ENCODE measurements at regions not wholly inside any gene's neighbourhood (a gene's known extent, or its start where the extent isn't known, plus 50 kb on each side); places are given as distances from the start of the nearest gene placed in this dataset.
A peak's percentile ranks its signal among the peaks of the same experiment; 100 is the strongest.

DNA sequence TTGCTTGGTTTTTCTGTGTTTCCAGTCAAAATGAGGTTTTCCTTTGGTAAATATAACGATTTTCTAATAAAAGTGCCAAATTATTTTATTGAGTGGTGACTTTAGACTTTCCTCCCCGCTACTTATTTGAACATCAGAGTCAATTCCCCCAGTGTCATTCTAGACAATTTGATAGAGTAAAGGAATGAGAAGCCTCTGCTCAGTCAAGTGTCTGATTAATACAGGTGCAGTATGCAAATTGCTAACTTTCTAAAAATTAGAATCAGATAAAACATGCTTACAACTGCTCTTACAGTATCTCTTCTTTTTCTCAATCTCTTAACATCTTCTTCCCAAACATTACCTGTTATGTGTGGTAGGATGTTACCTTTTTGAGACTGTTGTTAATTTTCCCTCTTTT, 148.7 kb downstream of the CD83 start:
- Mint-ChIP-seq H3K27ac (no peak overlapping the region), H3K9me3 (peaks cover 2 to 4% of the 10 kb centered on the region in 2 donors), H3K4me1 (ENCODE audit: low read depth) (peaks cover 27% of the 10 kb centered on the region), H3K36me3 (ENCODE audit: insufficient read depth in 2 of 2) (peaks cover 8 to 11% of the 10 kb centered on the region in 2 donors), H3K4me3 (no peak overlapping the region), H3K27me3 (ENCODE audit: low read depth) (no peaks in the 10 kb centered on the region)
- ATAC-seq (replicated peaks in 1 of 2) (no peak), DNase-seq (no peak)

DNA sequence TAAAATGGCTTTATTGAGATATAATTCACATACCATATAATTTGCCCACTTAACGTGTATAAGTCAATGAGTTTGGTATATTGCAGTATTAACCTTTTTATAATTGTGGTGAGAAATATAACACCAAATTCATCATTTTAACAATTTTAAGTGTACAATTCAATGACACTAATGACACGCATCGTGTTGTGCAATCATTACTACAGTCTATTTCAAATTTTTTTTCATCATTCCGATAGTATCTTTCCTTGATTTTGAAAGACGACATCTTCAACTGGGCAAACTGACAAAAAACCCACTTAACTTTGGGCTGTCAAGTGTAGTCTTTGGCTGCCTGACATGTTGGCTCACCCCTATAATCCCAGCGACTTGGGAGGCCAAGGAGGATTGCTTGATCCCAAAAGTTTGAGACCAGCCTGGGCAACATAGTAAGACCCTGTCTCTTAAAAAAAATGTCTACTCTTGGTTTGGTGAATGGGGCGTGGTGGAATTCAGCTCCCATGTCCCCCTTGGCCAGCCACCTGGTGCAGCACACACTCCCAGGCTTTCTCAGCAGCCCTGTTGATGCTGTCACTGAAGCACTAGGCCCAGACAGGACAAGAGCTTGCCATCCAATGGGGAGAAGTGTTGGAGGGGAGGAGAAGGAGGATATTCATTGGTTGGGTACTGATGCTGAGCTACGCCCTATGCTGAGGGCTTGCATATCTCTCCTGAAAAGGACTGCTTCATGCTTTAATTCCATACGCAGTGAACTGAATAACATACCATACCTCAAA, 150.5 kb downstream of the CD83 start:
- Mint-ChIP-seq H3K9me3 (peaks cover 4 to 6% of the 10 kb centered on the region in 2 donors), H3K36me3 (ENCODE audit: insufficient read depth in 2 of 2) (peaks cover 11 to 13% of the 10 kb centered on the region in 2 donors), H3K27me3 (ENCODE audit: low read depth) (no peaks in the 10 kb centered on the region), H3K4me3 (no peak overlapping the region), H3K4me1 (ENCODE audit: low read depth) (peaks cover 31% of the 10 kb centered on the region), H3K27ac (no peak overlapping the region)
- DNase-seq (no peak), ATAC-seq (replicated peaks in 1 of 2) (no peak)

DNA sequence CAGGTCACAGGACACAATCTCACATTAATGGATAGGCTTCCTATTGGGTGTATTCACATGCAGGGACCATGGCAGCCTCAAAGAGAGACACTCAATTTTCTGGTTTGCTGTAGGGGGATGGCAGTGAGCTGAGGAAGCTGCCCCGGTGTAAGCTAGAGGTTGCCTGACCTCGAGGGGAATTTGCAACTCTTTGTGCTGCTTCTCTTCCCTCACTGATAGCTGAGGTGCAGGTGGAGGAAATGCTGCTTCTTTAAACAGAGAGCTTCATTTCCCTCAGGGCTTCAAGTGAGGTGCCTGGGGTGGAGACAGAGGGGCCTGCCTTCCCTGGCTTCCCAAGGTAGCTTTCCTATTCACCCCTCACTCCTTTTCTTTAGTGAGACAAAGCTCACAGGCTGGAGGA, 151.9 kb downstream of the CD83 start:
- Mint-ChIP-seq H3K4me3 (no peak overlapping the region), H3K4me1 (ENCODE audit: low read depth) (peaks cover 37% of the 10 kb centered on the region), H3K36me3 (ENCODE audit: insufficient read depth in 2 of 2) (peaks cover 7 to 8% of the 10 kb centered on the region in 2 donors), H3K9me3 (peaks cover 3% of the 10 kb centered on the region in 2 donors), H3K27me3 (ENCODE audit: low read depth) (no peaks in the 10 kb centered on the region), H3K27ac (no peak overlapping the region)
- no peak for DNase-seq
- ATAC-seq (replicated peaks in 1 of 2): no peak

DNA sequence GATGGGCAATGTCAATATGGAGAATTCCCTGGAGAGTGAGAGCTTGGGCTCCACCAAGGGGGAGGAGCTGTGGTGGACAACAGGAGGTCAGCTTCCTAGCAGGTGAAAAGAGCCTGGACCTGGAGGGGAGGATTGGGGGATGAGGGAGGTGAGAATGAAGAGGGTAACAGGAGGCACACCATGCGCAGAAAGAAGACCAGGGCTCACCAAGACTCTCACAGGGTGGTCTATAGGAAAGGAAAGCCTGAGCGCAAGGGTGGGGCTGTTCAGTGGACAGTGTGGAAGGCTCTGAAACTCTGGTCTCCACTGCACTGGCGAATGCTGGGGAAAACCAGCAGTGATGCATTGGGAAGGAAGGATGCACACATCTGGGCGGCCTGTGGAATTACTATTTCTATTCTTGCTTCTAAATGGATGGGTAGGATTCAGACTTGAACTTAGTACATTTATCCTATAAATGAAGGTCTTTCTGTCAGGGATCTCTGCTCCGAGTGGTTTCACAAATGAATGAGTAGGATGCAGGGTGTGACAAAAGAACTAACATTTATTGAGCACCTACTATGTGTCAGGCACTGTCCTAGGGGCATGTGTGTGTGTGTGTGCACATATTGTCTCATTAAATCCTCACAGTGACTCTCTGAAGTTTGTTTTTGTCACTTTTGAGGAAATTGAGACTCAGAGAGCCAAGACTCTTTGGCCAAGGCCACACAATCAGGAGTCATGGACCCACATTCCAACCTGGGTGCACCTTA, 152.7 kb downstream of the CD83 start:
- Mint-ChIP-seq H3K27ac (no peak overlapping the region), H3K4me3 (no peak overlapping the region)

DNA sequence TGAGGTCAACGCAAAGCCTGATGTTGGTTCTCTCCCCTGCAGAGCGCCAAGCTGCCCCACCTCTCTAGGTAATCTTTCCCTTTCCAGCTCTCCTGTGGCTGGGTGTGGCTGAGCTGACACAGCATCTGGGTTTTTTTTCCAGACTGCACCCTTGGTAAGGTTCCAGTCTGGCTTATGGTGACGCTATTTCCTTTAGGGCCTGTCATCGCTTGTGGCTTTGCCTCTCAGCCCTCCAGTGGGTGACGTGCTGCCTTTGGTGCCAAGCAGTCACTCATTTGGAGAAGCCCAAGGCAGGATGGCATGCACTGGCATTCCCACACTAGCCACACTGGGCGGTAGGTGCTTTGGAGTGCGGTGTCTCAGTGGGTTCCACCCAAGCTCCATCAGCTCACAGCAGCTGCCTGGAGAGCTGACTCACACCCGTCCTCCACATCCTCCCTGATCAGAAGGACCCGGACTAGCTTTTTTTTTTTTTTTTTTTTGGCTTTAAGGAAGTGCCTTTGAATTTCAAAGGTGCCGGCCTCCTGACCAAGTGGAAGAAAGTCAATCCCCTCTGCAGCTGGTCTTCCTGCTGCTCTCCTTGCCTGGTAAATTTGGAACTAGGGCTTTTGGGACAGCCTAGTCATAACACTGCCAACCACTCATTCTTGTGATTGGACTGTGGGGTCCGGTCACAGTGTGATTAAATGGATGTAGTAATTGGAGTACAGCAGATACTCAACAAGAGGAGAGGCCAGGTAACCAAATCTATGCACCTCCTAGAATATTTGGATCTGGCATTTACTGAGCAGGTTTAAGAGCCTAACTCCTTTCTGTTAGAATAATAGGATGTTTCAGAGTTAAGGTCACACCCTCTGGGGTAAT, 153.6 kb downstream of the CD83 start:
- no peaks in the 10 kb centered on the region for H3K27me3 Mint-ChIP-seq (ENCODE audit: low read depth)
- peaks cover 0 to 6% of the 10 kb centered on the region in 2 donors for H3K36me3 Mint-ChIP-seq (ENCODE audit: insufficient read depth in 2 of 2)
- H3K27ac Mint-ChIP-seq: no peak overlapping the region
- peaks cover 45% of the 10 kb centered on the region for H3K4me1 Mint-ChIP-seq (ENCODE audit: low read depth)
- H3K9me3 Mint-ChIP-seq: peaks cover 2 to 3% of the 10 kb centered on the region in 2 donors
- ATAC-seq (replicated peaks in 1 of 2): peak; percentile 91 to 92
- H3K4me3 Mint-ChIP-seq: peak overlapping the region; percentile 11 to 61
- DNase-seq: peak; percentile 57 to 80

More for the DNA sequence above, 152.7 kb downstream of the CD83 start:
- H3K4me1 Mint-ChIP-seq (ENCODE audit: low read depth): peaks cover 42% of the 10 kb centered on the region
- peaks cover 2 to 3% of the 10 kb centered on the region in 2 donors for H3K9me3 Mint-ChIP-seq
- no peak for ATAC-seq (replicated peaks in 1 of 2)
- H3K27me3 Mint-ChIP-seq (ENCODE audit: low read depth): no peaks in the 10 kb centered on the region
- no peak for DNase-seq
- H3K36me3 Mint-ChIP-seq (ENCODE audit: insufficient read depth in 2 of 2): peaks cover 1 to 6% of the 10 kb centered on the region in 2 donors

DNA sequence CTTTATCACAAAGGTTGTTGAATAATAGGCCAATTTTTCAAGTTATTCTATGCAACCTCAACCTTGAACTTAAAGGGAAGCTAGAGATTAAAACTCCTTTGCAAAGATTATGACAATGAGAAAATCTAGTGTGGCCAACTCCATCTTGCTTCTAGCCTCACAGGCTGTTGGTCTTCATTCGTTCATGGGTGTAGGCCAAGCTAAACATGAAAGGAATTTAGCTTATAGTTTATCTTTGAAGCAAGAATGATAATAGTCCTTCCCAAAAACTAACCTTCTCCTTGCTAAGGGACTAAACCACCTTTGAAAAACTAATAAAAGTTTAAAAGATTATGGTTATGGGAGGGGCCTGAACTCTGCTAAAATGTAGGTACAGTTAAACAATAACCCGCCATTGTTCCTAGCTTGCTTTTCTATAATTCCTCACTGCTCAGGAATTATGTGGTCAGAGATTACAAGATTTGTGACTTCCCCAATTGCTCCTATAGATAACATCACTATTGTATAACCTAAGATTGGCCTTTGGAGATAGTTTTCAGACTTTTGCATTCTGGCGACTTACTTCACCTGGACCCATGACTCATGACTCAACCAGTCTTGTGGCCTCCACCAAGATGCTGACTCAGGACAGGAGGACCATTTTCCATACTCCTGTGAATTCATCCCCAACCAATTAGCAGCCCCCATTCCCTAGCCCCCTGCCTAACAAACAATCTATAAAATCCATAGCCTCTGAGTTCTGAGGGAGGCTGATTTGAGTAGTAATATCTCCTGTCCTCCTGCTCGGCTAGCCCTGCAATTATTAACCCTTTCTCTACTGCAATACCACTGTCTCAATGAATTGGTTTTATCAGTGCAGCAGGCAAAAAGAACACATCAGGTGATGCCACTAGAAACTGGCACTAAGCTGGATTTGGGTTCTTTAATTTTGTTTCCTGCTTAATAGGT, 154.5 kb downstream of the CD83 start:
- peaks cover 50% of the 10 kb centered on the region for H3K4me1 Mint-ChIP-seq (ENCODE audit: low read depth)
- DNase-seq (no peak), ATAC-seq (replicated peaks in 1 of 2) (no peak)
- H3K36me3 Mint-ChIP-seq (ENCODE audit: insufficient read depth in 2 of 2): peaks cover 0 to 6% of the 10 kb centered on the region in 2 donors
- H3K9me3 Mint-ChIP-seq: peaks cover 2 to 3% of the 10 kb centered on the region in 2 donors
- no peak overlapping the region for H3K27ac Mint-ChIP-seq
- no peak overlapping the region for H3K4me3 Mint-ChIP-seq
- H3K27me3 Mint-ChIP-seq (ENCODE audit: low read depth): no peaks in the 10 kb centered on the region

DNA sequence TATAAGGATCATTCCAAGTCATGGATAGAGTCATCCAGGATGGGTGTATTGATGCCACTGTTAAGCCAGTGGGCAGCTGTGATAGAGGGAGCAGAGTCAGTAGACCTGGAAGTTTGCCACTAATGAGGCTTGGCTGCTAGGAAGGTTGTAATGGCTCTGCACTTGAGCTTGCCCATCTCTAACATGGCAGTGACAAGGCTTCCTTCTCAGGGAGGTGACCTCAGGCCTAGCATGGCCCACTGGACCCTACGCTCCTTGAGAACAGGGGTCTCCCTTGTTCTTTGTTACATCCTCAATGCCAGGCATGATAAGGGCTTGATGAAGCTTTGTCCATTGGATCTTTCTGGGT, 155.1 kb downstream of the CD83 start:
- Mint-ChIP-seq H3K36me3 (ENCODE audit: insufficient read depth in 2 of 2) (peaks cover 0 to 7% of the 10 kb centered on the region in 2 donors), H3K9me3 (peaks cover 2 to 3% of the 10 kb centered on the region in 2 donors), H3K27me3 (ENCODE audit: low read depth) (no peaks in the 10 kb centered on the region), H3K4me3 (no peak overlapping the region), H3K4me1 (ENCODE audit: low read depth) (peaks cover 57% of the 10 kb centered on the region), H3K27ac (no peak overlapping the region)
- DNase-seq: no peak
- ATAC-seq (replicated peaks in 1 of 2): no peak

DNA sequence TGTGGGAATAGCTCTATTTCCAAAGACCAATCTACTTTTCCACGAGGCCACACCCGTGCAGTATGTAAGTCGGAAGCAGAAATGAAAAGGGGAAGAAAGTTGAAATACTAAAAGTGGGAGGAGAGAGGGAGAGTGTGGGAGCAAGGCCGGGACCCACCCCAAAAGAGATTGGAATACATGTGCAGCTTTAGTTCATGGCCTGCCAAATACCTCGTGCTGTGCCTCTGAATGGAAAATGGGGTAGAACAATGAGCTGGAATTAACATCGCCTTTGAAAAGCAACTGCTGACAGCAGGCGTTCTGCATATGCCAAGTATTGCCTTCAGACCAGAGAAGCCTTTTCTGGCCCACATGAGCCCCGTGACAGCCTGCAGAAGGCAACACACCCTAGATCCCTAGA, 155.6 kb downstream of the CD83 start:
- no peak overlapping the region for H3K27ac Mint-ChIP-seq
- H3K4me1 Mint-ChIP-seq (ENCODE audit: low read depth): peaks cover 62% of the 10 kb centered on the region
- DNase-seq: no peak
- H3K9me3 Mint-ChIP-seq: peaks cover 2 to 3% of the 10 kb centered on the region in 2 donors
- H3K36me3 Mint-ChIP-seq (ENCODE audit: insufficient read depth in 2 of 2): peaks cover 0 to 9% of the 10 kb centered on the region in 2 donors
- no peaks in the 10 kb centered on the region for H3K27me3 Mint-ChIP-seq (ENCODE audit: low read depth)
- ATAC-seq (replicated peaks in 1 of 2): no peak
- no peak overlapping the region for H3K4me3 Mint-ChIP-seq

DNA sequence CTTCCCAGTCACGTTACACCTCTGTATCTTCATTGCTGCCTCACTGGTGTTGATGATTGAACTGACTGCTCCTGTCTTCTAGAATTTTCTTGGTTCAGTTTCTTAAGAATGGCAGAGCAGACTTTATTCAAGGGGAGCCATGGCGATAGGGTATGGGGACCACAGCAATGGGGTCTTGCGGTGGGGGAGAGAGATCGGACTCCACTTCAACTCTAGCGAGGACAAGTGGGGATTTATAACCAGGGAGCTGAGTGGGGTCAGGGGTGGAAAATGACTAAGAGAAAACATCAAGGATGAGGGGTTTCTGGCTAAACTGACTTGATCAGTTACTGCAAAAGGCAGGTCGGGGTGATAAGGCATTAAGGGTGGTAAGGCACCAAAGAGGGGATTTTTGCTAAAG, 156.4 kb downstream of the CD83 start:
- H3K9me3 Mint-ChIP-seq: peaks cover 2 to 3% of the 10 kb centered on the region in 2 donors
- ATAC-seq (replicated peaks in 1 of 2) (no peak), DNase-seq (no peak)
- peaks cover 65% of the 10 kb centered on the region for H3K4me1 Mint-ChIP-seq (ENCODE audit: low read depth)
- no peaks in the 10 kb centered on the region for H3K27me3 Mint-ChIP-seq (ENCODE audit: low read depth)
- H3K4me3 Mint-ChIP-seq: no peak overlapping the region
- H3K36me3 Mint-ChIP-seq (ENCODE audit: insufficient read depth in 2 of 2): peaks cover 0 to 9% of the 10 kb centered on the region in 2 donors
- H3K27ac Mint-ChIP-seq: no peak overlapping the region

DNA sequence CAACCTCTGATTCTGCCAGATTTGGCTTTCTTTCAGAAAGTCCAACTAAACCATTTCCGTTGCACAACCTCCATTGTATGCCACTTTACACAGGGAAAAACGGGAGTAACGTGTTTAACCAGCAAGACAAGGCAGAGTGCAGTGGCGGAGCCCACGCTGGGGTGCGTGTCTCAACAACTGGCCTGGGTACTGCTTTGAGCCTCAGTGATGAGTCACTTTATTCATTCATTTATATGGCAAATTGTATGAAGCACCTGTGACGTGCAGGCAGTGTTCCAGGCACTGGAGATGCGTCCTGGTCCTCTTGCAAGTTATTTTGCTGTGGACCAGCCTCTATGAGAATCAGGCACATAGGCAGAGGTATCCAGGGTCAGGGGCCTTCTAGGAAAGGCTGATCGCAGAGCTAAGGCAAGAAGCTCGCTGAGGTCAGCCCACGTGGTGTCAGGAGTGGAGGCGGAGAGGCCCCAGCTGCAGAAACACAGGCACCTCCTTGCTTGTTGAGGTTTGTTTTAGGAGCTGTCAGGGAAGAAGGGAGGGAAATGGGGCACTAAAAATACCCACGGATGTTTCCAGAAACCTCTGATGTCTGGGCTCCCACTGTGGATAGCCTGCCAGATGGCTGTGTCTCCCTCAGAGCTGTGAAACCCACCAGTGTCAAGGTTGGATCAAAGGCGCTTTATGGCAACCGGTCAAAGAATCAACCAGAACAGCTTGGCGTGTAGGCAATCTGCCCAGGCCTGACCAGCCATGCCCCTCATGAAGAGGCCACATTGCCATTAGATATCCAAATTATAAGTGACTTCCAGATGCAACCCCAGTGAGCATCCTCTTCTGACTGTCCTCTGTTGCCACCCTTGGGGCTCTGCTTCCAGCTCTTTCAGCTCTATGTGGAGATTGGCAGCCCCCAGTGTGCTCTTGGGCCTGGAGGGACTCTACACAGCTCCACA, 157.2 kb downstream of the CD83 start:
- Mint-ChIP-seq H3K4me3 (peak overlapping the region; percentile 13 to 35), H3K36me3 (ENCODE audit: insufficient read depth in 2 of 2) (peaks cover 0 to 9% of the 10 kb centered on the region in 2 donors), H3K4me1 (ENCODE audit: low read depth) (peaks cover 65% of the 10 kb centered on the region), H3K27ac (no peak overlapping the region), H3K27me3 (ENCODE audit: low read depth) (no peaks in the 10 kb centered on the region), H3K9me3 (peaks cover 2 to 3% of the 10 kb centered on the region in 2 donors)
- DNase-seq (no peak), ATAC-seq (replicated peaks in 1 of 2) (no peak)

DNA sequence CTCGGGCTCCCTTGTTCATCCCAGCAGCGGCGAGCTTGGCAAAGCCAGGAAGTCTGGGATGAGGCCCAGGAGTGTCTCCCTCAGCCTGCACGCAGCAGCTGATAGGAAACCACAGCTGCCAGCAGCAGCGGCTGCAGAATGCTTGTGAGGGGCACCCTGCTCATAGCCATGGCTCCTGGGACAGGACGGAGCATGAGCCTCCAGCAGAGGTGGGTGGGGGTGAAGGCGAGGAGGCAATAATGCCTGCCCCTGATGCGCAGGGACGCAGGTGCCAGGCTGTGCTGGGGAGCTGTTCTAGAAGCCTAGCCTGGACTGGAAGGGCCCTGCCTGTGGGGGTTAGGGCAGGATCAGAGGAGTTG, 157.9 kb downstream of the CD83 start:
- peak overlapping the region in 1 of 2 donors; percentile 13 for H3K4me3 Mint-ChIP-seq
- peaks cover 0 to 9% of the 10 kb centered on the region in 2 donors for H3K36me3 Mint-ChIP-seq (ENCODE audit: insufficient read depth in 2 of 2)
- no peaks in the 10 kb centered on the region for H3K27me3 Mint-ChIP-seq (ENCODE audit: low read depth)
- peaks cover 58% of the 10 kb centered on the region for H3K4me1 Mint-ChIP-seq (ENCODE audit: low read depth)
- no peak for ATAC-seq (replicated peaks in 1 of 2)
- no peak overlapping the region for H3K27ac Mint-ChIP-seq
- H3K9me3 Mint-ChIP-seq: peaks cover 2 to 5% of the 10 kb centered on the region in 2 donors
- DNase-seq: no peak

Data from activated T-cell treated with anti-CD3 and anti-CD28 coated beads, Interleukin-2, amount 50 U/mL, for 72 hours (primary cell).